ENCODE measurements at regions not wholly inside any gene's neighbourhood (a gene's known extent, or its start where the extent isn't known, plus 50 kb on each side); places are given as distances from the start of the nearest gene placed in this dataset.

DNA sequence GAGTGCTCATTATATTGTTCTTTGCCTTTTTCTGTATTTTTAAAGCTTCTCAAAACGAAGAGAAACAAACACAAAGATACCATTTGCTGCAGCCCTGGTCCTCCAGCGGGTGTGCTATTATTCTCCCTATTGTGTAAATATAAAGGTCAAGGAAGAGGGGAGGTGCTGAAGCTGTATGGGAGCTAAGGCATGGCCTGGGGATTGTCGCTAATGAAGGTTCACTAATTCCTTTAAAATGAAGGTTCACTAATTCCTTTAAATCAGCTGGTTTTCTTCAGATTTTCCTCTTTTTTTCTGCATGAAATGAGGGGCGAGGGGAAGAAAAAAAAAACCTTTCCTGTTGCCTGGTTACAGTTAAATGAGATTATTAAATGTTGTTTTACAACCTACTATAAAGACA, 74.5 kb upstream of the MAP1B start:
- DNase-seq (ENCODE audit: insufficient read length, low spot score) = no peak
- no peak for FAIRE-seq
- TF ChIP-seq, protein P1, sequence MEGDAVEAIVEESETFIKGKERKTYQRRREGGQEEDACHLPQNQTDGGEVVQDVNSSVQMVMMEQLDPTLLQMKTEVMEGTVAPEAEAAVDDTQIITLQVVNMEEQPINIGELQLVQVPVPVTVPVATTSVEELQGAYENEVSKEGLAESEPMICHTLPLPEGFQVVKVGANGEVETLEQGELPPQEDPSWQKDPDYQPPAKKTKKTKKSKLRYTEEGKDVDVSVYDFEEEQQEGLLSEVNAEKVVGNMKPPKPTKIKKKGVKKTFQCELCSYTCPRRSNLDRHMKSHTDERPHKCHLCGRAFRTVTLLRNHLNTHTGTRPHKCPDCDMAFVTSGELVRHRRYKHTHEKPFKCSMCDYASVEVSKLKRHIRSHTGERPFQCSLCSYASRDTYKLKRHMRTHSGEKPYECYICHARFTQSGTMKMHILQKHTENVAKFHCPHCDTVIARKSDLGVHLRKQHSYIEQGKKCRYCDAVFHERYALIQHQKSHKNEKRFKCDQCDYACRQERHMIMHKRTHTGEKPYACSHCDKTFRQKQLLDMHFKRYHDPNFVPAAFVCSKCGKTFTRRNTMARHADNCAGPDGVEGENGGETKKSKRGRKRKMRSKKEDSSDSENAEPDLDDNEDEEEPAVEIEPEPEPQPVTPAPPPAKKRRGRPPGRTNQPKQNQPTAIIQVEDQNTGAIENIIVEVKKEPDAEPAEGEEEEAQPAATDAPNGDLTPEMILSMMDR (IDR thresholded peaks at IDR 0.05; ENCODE audit: insufficient read depth, missing control alignments) = no peak

DNA sequence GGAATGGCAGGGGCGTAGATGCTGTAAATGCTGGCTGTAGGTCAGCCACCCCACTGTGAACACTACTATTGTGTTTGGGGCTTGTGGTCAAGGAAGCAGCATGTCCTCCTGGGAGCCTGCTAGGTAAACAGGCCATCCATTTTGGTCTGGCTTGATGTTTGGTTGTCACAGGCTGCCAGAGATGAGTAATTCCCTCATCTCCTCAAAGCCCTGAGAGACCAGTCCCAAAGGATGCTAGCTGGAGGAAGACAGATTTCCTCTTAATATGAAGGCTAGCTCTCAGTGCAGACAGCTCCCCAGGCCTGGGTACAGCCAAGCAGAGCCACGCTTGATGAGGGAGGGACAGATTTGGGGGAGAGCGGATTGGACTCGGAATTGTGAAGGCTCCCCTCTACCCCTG, 72.5 kb upstream of the MAP1B start:
- FAIRE-seq (no peak), DNase-seq (ENCODE audit: insufficient read length, low spot score) (no peak)
- TF ChIP-seq, protein P1 (IDR thresholded peaks at IDR 0.05; ENCODE audit: insufficient read depth, missing control alignments) = no peak

DNA sequence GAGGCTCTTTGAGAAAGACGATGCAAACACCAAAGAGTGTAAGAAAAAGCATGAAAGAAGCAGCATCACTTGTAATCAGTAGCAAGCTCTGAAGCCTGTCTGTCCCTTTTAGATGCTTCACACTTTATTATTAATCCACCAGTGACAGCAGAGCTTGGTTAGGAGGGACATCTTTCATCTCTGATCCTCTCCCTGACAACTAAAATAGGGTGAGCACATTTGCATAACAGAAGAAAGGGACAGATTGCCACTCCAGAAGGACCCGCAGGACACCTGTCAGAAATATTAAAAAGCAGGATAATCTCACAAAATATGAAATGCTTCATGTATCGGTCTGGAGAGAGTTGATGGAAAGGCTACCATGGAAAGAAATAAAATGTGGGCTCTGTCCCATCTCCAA, 71.4 kb upstream of the MAP1B start:
- FAIRE-seq (no peak), DNase-seq (ENCODE audit: insufficient read length, low spot score) (no peak)
- TF ChIP-seq, protein P1 (IDR thresholded peaks at IDR 0.05; ENCODE audit: insufficient read depth, missing control alignments) = no peak

DNA sequence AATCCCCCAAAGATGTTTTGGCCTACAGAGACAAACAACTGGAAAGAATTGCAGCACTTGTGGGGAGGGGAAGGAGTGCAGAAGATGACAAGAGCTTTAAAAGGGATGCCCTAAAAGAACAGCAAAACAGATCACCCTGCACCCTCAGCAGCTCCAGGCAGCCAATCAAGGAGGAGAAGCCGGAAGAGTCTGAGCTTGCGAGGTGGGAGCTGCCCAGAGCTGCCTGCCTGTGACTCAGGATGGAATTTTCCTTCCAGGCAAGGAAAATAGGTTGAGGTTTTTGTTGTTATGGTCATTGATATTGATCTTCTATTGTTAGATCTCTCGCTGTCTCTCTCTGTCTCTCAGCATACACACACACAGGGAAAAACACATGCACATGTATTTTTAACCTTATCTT, 70.3 kb upstream of the MAP1B start:
- FAIRE-seq = no peak
- TF ChIP-seq, protein P1 (IDR thresholded peaks at IDR 0.05; ENCODE audit: insufficient read depth, missing control alignments) = no peak
- DNase-seq (ENCODE audit: insufficient read length, low spot score) = no peak

DNA sequence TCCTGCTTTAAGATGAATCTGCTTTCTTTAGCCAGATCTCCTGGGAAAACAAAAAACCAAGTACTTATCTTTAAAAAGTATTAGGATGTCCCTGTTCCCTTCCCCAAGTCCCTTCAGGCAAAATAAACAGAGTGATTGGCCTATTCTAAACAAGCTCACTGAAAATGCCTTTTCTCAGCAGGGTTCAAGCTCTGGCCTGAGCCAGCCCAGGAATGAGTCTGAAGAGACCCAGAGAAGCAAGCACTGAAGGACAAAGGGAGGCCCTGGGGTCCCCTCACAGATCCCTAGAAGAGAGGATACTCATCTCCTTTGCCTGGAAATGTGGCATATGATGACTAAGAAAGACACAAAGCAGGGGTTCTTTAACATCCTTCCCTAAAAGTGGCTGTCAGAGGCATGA, 66.8 kb upstream of the MAP1B start:
- FAIRE-seq (no peak), DNase-seq (ENCODE audit: insufficient read length, low spot score) (no peak)
- TF ChIP-seq, protein P1 (IDR thresholded peaks at IDR 0.05; ENCODE audit: insufficient read depth, missing control alignments) = no peak

DNA sequence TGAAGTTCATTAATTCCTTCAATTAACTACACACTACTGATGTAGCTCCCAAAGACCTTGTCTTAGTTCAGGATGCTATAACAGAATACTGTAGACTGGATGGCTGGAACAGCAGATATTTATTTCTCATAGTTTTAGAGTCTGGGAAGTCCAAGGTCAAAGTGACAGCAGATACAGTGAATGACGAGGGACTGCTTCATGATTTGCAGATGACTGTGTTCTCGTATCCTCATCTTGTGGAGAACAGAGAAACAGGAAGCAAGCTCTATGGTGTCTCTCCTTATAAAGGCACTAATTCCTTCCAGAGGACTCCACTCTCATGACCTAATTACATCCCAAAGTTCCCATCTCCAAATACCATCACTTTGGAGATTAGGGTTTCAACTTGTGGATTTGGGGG, 65.6 kb upstream of the MAP1B start:
- DNase-seq (ENCODE audit: insufficient read length, low spot score) (no peak), FAIRE-seq (no peak)
- TF ChIP-seq, protein P1 (IDR thresholded peaks at IDR 0.05; ENCODE audit: insufficient read depth, missing control alignments) = no peak

DNA sequence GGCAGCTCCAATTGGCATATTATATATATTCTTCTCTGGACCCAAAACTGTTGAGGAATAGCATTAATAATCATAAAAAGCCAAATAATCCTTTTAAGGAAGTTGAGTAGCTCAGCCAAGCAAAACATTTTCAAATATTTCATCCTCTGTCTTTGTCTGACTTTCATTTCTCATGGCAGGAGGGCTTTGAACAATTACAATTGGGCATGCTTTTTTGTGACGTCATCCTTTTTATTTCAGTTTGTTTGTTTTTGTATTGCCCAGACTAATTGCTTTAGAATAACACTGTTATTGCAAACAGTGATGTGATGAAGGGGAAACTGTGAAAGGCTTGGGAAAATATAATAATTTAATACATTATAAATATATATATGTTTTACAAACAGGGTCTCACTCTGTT, 65.2 kb upstream of the MAP1B start:
- TF ChIP-seq, protein P1 (IDR thresholded peaks at IDR 0.05; ENCODE audit: insufficient read depth, missing control alignments) = no peak
- FAIRE-seq = no peak
- DNase-seq (ENCODE audit: insufficient read length, low spot score) = no peak
